ENCODE measurements at regions not wholly inside any gene's neighbourhood (a gene's known extent, or its start where the extent isn't known, plus 50 kb on each side); places are given as distances from the start of the nearest gene placed in this dataset.

GRCh38 chr22:42189761-42190160 lies 59.2 kb upstream of the CYP2D6 start:
- TF ChIP-seq FOXA1 (IDR thresholded peaks at IDR 0.05) (no peak), BHLHE40 (IDR thresholded peaks at IDR 0.05; ENCODE audit: borderline replicate concordance) (no peak), SUZ12 (IDR thresholded peaks at IDR 0.05) (no peak), LEF1 (IDR thresholded peaks at IDR 0.05; ENCODE audit: borderline replicate concordance) (no peak), FOXK2 (IDR thresholded peaks at IDR 0.05) (no peak), SP1 (IDR thresholded peaks at IDR 0.05) (no peak), CTBP1 (IDR thresholded peaks at IDR 0.05; ENCODE audit: borderline replicate concordance) (no peak), FOXM1 (IDR thresholded peaks at IDR 0.05; ENCODE audit: borderline replicate concordance) (no peak), L3MBTL2 (conservative IDR thresholded peaks at IDR 0.05) (no peak), PKNOX1 (IDR thresholded peaks at IDR 0.05) (no peak), HDGF (IDR thresholded peaks at IDR 0.05; ENCODE audit: borderline replicate concordance) (no peak), ELF4 (IDR thresholded peaks at IDR 0.05) (no peak), ZNF384 (IDR thresholded peaks at IDR 0.05) (no peak)
